GM20000 (cell line): ENCODE measurements at regions not wholly inside any gene's neighbourhood (a gene's known extent, or its start where the extent isn't known, plus 50 kb on each side); places are given as distances from the start of the nearest gene placed in this dataset.

Experiments
- DNase-seq: peaks from one replicate; pipeline ENCODE4 v3.0.0; 2012; ENCODE audit warnings: low spot score
- CTCF ChIP-seq: IDR thresholded peaks from 2 replicates; pipeline ENCODE4 v1.5.1; 2012; ENCODE audit warnings: mild to moderate bottlenecking, control low read depth; ENCODE audit errors: extremely low read depth, missing control alignments

DNA sequence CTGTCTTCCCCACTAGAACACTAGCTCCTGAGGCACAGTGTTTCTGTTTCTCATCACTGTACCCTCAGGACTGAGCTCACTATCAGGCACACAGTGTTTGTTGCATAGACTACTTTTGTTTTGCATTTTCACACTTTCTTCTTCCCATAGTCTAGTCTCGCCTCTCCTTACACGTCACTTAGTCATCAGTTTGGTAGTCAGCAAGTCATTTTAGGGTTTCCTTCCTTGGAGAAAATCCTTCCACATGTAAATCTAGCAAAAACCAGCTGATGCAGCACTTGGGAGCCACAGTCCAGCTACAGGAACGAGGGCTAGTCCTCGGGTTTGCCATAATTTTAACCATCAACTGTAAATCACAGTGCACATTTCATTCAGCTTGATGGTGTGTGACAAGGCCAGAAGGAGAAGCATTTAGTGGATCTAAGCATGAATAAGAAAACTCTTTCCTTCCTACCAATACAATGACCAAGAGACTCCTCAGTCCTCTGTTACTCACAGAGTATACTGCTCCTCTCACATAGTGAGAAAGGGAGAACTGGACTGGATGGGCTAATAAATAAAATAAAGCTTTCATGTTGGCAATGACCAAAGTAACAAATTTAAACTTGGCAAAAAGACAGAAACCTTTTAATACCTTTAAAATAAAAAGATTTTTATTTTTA is 221.0 kb downstream of the KLF12 start:
- no peak for DNase-seq
- no peak for TF ChIP-seq CTCF

DNA sequence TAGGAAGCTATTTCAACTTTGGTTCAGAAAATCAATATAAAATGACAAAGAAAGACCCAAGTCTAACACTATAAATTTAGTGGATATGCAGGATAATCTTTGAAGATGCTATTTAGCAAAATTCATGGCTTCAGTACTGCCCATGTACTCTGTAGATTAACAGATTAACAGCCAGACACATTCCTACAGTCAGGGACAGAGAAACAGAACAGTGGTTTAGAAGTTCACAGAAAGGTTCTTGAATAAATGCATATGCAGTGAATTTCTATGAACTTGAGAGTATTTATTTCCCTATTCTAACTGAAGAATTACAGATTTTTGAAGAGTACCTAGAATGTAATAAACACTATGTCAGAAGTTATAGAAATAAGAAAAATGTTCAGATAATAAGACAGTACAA is 222.8 kb downstream of the KLF12 start:
- no peak for DNase-seq
- no peak for TF ChIP-seq CTCF

DNA sequence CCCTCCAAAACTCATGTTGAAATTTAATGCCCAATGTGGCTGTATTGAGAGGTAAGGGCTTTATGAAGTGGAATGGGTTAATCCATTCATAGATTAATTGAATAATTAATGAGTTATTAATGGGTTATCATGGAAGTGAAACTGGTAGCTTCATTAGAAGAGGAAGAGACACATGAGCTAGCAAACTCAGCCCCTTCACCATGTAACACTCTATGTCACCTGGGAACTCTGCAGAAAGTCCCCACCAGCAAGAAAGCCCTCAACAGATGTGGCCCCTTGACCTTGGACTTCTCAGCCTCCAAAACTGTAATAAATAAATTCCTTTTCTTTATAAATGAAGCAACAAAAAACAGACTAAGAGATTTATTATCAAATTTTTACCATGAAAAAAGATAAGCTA is 223.5 kb downstream of the KLF12 start:
- no peak for DNase-seq
- no peak for TF ChIP-seq CTCF

DNA sequence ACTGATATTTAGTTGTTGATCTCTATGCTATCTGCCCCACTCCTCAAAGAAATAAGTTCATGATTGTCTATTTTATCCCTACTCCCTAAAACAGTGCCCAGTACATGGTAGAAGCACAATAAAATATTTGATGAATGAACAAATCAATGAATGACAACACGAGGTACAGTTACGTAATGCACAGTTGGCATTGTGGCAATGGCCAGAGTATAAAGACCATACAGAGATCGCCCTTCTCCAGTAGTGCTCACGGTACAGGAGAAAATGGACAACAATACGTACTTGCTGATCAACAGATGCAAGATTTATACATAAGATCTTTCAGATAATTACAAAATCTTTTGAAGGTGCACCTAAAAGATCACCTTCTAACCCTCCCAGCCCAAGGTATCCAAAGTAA is 225.4 kb downstream of the KLF12 start:
- no peak for TF ChIP-seq CTCF
- DNase-seq = no peak

DNA sequence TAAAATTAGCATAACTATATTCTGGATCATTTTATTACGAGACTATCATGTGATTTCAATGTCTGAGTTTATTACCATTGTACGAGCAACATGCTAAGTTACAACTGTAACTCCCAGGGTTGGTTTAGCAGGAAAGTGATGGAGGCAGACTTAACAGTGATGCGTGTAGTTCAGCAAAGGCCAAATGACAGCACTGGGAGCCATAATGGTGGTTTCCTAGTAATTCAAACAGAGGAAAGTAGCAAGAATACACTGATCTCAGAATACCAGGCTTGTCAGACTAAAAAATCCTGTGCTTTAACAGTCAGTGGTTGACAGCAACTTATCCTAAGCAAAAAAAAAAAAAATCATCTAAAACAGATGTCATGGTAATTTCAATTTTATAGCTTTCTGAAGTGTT is 229.6 kb downstream of the KLF12 start:
- TF ChIP-seq CTCF = no peak
- DNase-seq = no peak

- no peak for DNase-seq
- TF ChIP-seq CTCF = no peak
Observed at GRCh38 chr13:73903561-73903960, 230.6 kb downstream of the KLF12 start.

GRCh38 chr13:73902847-73903246 is 231.4 kb downstream of the KLF12 start:
- no peak for TF ChIP-seq CTCF
- no peak for DNase-seq
